ENCODE measurements at regions not wholly inside any gene's neighbourhood (a gene's known extent, or its start where the extent isn't known, plus 50 kb on each side); places are given as distances from the start of the nearest gene placed in this dataset.

GRCh38 chr7:156585926-156586325 is 54.6 kb upstream of the RNF32 start:
- TF ChIP-seq CTCF (IDR thresholded peaks at IDR 0.05) = no peak
- TF ChIP-seq POLR2AphosphoS5 (IDR thresholded peaks at IDR 0.05) = no peak
